ENCODE measurements at regions not wholly inside any gene's neighbourhood (a gene's known extent, or its start where the extent isn't known, plus 50 kb on each side); places are given as distances from the start of the nearest gene placed in this dataset.

GRCh38 chr14:88975926-88976325, 151.5 kb downstream of the TTC8 start:
- no TSS peak for BruUV-seq (replicated peaks)
- dilution Hi-C loops (cut with HindIII; ENCODE audit: low sequenced_read_pairs, unreplicated experiment): no loop called here

More at GRCh38 chr14:88975926-88976325, 151.5 kb downstream of the TTC8 start:
- H3K56ac ChIP-seq (ENCODE audit: extremely low read depth, insufficient read depth, low read length): no peak overlapping the region
- H3K4me1 ChIP-seq (ENCODE audit: control insufficient read depth, insufficient read depth, low read length): no peaks in the 10 kb centered on the region
- no peak overlapping the region for H3K18ac ChIP-seq (ENCODE audit: low read depth, low read length)
- H3K9ac ChIP-seq (ENCODE audit: low read depth, low read length): no peak overlapping the region
- no peak overlapping the region for H4K5ac ChIP-seq (ENCODE audit: low read depth, low read length)
- no peak overlapping the region for H3K23ac ChIP-seq (ENCODE audit: low read depth, low read length)
- no peaks in the 10 kb centered on the region for H3K36me3 ChIP-seq (ENCODE audit: control insufficient read depth, insufficient read depth, low read length)
- H3K79me1 ChIP-seq (ENCODE audit: low read depth in 1 of 2, low read length in 2 of 2): no peaks in the 10 kb centered on the region
- H3K27ac ChIP-seq (ENCODE audit: insufficient read depth, low read length): no peak overlapping the region
- TF ChIP-seq NFE2L2 (IDR thresholded peaks at IDR 0.05; ENCODE audit: low read depth, low read length) (no peak), FOS (IDR thresholded peaks at IDR 0.05; ENCODE audit: low read depth, low read length) (no peak), RAD21 (IDR thresholded peaks at IDR 0.05; ENCODE audit: low read length) (no peak), RFX5 (IDR thresholded peaks at IDR 0.05; ENCODE audit: low read depth, low read length) (no peak), MAFK (IDR thresholded peaks at IDR 0.05; ENCODE audit: low read depth, low read length) (no peak), MXI1 (IDR thresholded peaks at IDR 0.05; ENCODE audit: borderline replicate concordance, low read depth, low read length) (no peak), CEBPB (IDR thresholded peaks at IDR 0.05; ENCODE audit: low read depth, low read length) (no peak), POLR2A (IDR thresholded peaks at IDR 0.05; ENCODE audit: low read depth, low read length) (no peak), SMC3 (IDR thresholded peaks at IDR 0.05; ENCODE audit: low read depth, low read length) (no peak), CHD1 (IDR thresholded peaks at IDR 0.05; ENCODE audit: low read depth, low read length) (no peak), BHLHE40 (IDR thresholded peaks at IDR 0.05; ENCODE audit: low read depth, low read length) (no peak), RCOR1 (IDR thresholded peaks at IDR 0.05; ENCODE audit: insufficient replicate concordance, low read length) (no peak), MAZ (IDR thresholded peaks at IDR 0.05; ENCODE audit: borderline replicate concordance, low read depth, low read length) (no peak)
- TF ChIP-seq, protein P1, sequence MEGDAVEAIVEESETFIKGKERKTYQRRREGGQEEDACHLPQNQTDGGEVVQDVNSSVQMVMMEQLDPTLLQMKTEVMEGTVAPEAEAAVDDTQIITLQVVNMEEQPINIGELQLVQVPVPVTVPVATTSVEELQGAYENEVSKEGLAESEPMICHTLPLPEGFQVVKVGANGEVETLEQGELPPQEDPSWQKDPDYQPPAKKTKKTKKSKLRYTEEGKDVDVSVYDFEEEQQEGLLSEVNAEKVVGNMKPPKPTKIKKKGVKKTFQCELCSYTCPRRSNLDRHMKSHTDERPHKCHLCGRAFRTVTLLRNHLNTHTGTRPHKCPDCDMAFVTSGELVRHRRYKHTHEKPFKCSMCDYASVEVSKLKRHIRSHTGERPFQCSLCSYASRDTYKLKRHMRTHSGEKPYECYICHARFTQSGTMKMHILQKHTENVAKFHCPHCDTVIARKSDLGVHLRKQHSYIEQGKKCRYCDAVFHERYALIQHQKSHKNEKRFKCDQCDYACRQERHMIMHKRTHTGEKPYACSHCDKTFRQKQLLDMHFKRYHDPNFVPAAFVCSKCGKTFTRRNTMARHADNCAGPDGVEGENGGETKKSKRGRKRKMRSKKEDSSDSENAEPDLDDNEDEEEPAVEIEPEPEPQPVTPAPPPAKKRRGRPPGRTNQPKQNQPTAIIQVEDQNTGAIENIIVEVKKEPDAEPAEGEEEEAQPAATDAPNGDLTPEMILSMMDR (conservative IDR thresholded peaks at IDR 0.05; ENCODE audit: low read depth, low read length): no peak
- TF ChIP-seq, protein P2, sequence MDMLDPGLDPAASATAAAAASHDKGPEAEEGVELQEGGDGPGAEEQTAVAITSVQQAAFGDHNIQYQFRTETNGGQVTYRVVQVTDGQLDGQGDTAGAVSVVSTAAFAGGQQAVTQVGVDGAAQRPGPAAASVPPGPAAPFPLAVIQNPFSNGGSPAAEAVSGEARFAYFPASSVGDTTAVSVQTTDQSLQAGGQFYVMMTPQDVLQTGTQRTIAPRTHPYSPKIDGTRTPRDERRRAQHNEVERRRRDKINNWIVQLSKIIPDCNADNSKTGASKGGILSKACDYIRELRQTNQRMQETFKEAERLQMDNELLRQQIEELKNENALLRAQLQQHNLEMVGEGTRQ (IDR thresholded peaks at IDR 0.05; ENCODE audit: low read depth, low read length): no peak
- TF ChIP-seq, protein P3, sequence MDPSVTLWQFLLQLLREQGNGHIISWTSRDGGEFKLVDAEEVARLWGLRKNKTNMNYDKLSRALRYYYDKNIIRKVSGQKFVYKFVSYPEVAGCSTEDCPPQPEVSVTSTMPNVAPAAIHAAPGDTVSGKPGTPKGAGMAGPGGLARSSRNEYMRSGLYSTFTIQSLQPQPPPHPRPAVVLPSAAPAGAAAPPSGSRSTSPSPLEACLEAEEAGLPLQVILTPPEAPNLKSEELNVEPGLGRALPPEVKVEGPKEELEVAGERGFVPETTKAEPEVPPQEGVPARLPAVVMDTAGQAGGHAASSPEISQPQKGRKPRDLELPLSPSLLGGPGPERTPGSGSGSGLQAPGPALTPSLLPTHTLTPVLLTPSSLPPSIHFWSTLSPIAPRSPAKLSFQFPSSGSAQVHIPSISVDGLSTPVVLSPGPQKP (IDR thresholded peaks at IDR 0.05; ENCODE audit: borderline replicate concordance, low read depth, low read length): no peak
- no peak overlapping the region for H2BK120ac ChIP-seq (ENCODE audit: low read depth, low read length)
- H2BK20ac ChIP-seq (ENCODE audit: low read depth, low read length): no peak overlapping the region
- no peak overlapping the region for H3K4ac ChIP-seq (ENCODE audit: low read depth, low read length)
- H4K91ac ChIP-seq (ENCODE audit: insufficient read depth, low read depth, low read length): no peak overlapping the region
- no peak overlapping the region for H2BK15ac ChIP-seq (ENCODE audit: low read depth, low read length)
- no peak overlapping the region for H2AFZ ChIP-seq (replicated peaks; ENCODE audit: low read length, poor library complexity)
- ATAC-seq (ENCODE audit: low read depth) (no peak), DNase-seq (no peak)
- no peak overlapping the region for H3K4me2 ChIP-seq (ENCODE audit: low read depth, low read length)
- ChIA-PET CTCF (no interaction called here), POLR2A (ENCODE audit: unreplicated experiment) (no interaction called here)
- in situ Hi-C loops (cut with MboI; ENCODE audit: low sequenced_read_pairs) (no loop called here), intact Hi-C loops (cut with micrococcal nuclease) (no loop called here)
- H4K8ac ChIP-seq (ENCODE audit: low read depth in 2 of 2, low read length in 2 of 2): no peak overlapping the region
- no peak overlapping the region for H2BK5ac ChIP-seq (ENCODE audit: low read depth, low read length, poor library complexity, severe bottlenecking)
- H3K9me3 ChIP-seq (ENCODE audit: control insufficient read depth, insufficient read depth, low read length): no peaks in the 10 kb centered on the region
- no peak overlapping the region for H2AK9ac ChIP-seq (replicated peaks; ENCODE audit: low read depth, low read length, poor library complexity)
- H2AK5ac ChIP-seq (ENCODE audit: low read depth, low read length): no peak overlapping the region
- H3K4me3 ChIP-seq (ENCODE audit: insufficient read depth, low read depth, low read length): no peak overlapping the region
- H3K9me1 ChIP-seq (ENCODE audit: insufficient read depth, low read length): no peaks in the 10 kb centered on the region
- 23% methylated on average over 2 of the region's 2 CpGs; no CpG with 5 or more reads in 1 of the 2 experiments for WGBS, 2 experiments (ENCODE audit: extremely low coverage in 2 of 2, insufficient read length in 1 of 2)
- H3K27me3 ChIP-seq (ENCODE audit: control insufficient read depth, insufficient read depth, low read length): peaks cover 8% of the 10 kb centered on the region
- H3K14ac ChIP-seq (replicated peaks; ENCODE audit: low read depth, low read length): no peak overlapping the region
- H4K20me1 ChIP-seq (ENCODE audit: insufficient read depth, low read length): no peaks in the 10 kb centered on the region

All from IMR-90 (cell line).